Tibial nerve (tissue), 4 donors: ENCODE measurements at regions not wholly inside any gene's neighbourhood (a gene's known extent, or its start where the extent isn't known, plus 50 kb on each side); places are given as distances from the start of the nearest gene placed in this dataset.

Source experiments
- DNase-seq, 2 donors: peaks; one replicate each; pipeline ENCODE4 v3.0.0-alpha.2; 2019; ENCODE audit warnings: low spot score in 2 of 2
- H3K27ac ChIP-seq, 4 donors: fragments of 200-600 bp; sonication (generic) in 3 of 4; one replicate each; pipeline ENCODE4 v1.5.1; 2017 to 2019; ENCODE audit warnings: mild to moderate bottlenecking in 1 of 4
- H3K27me3 ChIP-seq, 2 donors: fragments of 200-600 bp; sonication (generic) in 1 of 2; one replicate each; pipeline versions ENCODE4 v1.5.1 to v1.6.0; 2017 to 2019
- H3K36me3 ChIP-seq, 3 donors: fragments of 200-600 bp; sonication (generic); one replicate each; pipeline ENCODE4 v1.5.1; 2018 to 2019
- H3K4me1 ChIP-seq, 4 donors: fragments of 200-600 bp; sonication (generic) in 3 of 4; one replicate each; pipeline ENCODE4 v1.5.1; 2017 to 2019
- H3K4me3 ChIP-seq, 4 donors: fragments of 200-600 bp; sonication (generic) in 3 of 4; one replicate each; pipeline ENCODE4 v1.5.1; 2017 to 2019; ENCODE audit warnings: mild to moderate bottlenecking in 1 of 4, moderate library complexity in 1 of 4
- H3K9me3 ChIP-seq, 4 donors: fragments of 200-600 bp; sonication (generic) in 3 of 4; one replicate each; pipeline ENCODE4 v1.5.1; 2017 to 2019
- CTCF ChIP-seq, 5 experiments: fragments of 200-600 bp in 3 of 5; fragments of 450-650 bp in 2 of 5; sonication (generic) in 3 of 5; IDR thresholded peaks; one replicate each; pipeline ENCODE4 v1.5.1; 2016 to 2019; ENCODE audit warnings: antibody characterized with exemption in 5 of 5, mild to moderate bottlenecking in 3 of 5, moderate library complexity in 2 of 5
- EP300 ChIP-seq, 2 donors: sonication (generic); formaldehyde crosslinking; IDR thresholded peaks; one replicate each; pipeline ENCODE4 v1.6.1; 2017; ENCODE audit warnings: antibody characterized with exemption in 2 of 2, mild to moderate bottlenecking in 1 of 2
- POLR2A ChIP-seq, 2 donors: fragments of 450-650 bp; IDR thresholded peaks; one replicate each; pipeline ENCODE4 v1.6.1; 2017; ENCODE audit warnings: antibody characterized with exemption in 2 of 2, mild to moderate bottlenecking in 2 of 2, moderate library complexity in 2 of 2
- WGBS, 2 donors: methylation state at CpG; one replicate each; pipeline ENCODE4 v1.1.5; 2018; 5-methylcytosine and 5-hydroxymethylcytosine counted together

GRCh38 chr13:42458193-42458592, 115.8 kb upstream of the TNFSF11 start:
- no peaks in the 10 kb centered on the region for H3K36me3 ChIP-seq
- no peak overlapping the region for H3K27ac ChIP-seq
- H3K4me3 ChIP-seq = no peak overlapping the region
- no peak for DNase-seq
- peaks cover 0 to 13% (median 0%) of the 10 kb centered on the region in 4 donors for H3K9me3 ChIP-seq
- H3K27me3 ChIP-seq = no peaks in the 10 kb centered on the region
- TF ChIP-seq POLR2A (IDR thresholded peaks at IDR 0.05) (no peak), EP300 (IDR thresholded peaks at IDR 0.05) (no peak), CTCF (IDR thresholded peaks at IDR 0.05) (no peak)
- 65 to 79% methylated on average over 5 of the region's 5 CpGs for WGBS, 2 donors
- H3K4me1 ChIP-seq = no peaks in the 10 kb centered on the region

- Histone ChIP-seq H3K9me3 (peaks cover 0 to 17% (median 0%) of the 10 kb centered on the region in 4 donors), H3K36me3 (no peaks in the 10 kb centered on the region), H3K27me3 (no peaks in the 10 kb centered on the region), H3K4me1 (no peaks in the 10 kb centered on the region), H3K4me3 (no peak overlapping the region), H3K27ac (no peak overlapping the region)
- DNase-seq = no peak
- 49 to 67% methylated on average over 4 of the region's 4 CpGs for WGBS, 2 donors
- TF ChIP-seq EP300 (IDR thresholded peaks at IDR 0.05) = no peak
Observed at GRCh38 chr13:42466123-42466522, 107.8 kb upstream of the TNFSF11 start.

GRCh38 chr13:42466609-42467008, 107.3 kb upstream of the TNFSF11 start:
- WGBS, 2 donors = 85 to 90% methylated on average over 1 of the region's 1 CpG
- no peaks in the 10 kb centered on the region for H3K4me1 ChIP-seq
- no peak overlapping the region for H3K27ac ChIP-seq
- no peaks in the 10 kb centered on the region for H3K27me3 ChIP-seq
- H3K9me3 ChIP-seq = peaks cover 0 to 12% (median 0%) of the 10 kb centered on the region in 4 donors
- no peak for DNase-seq
- H3K4me3 ChIP-seq = no peak overlapping the region
- H3K36me3 ChIP-seq = no peaks in the 10 kb centered on the region
- TF ChIP-seq CTCF (IDR thresholded peaks at IDR 0.05) (no peak), POLR2A (IDR thresholded peaks at IDR 0.05) (no peak), EP300 (IDR thresholded peaks at IDR 0.05) (no peak)

GRCh38 chr13:42474954-42475353, 99.0 kb upstream of the TNFSF11 start:
- H3K4me3 ChIP-seq = no peak overlapping the region
- H3K9me3 ChIP-seq = no peaks in the 10 kb centered on the region
- H3K27ac ChIP-seq = no peak overlapping the region
- H3K36me3 ChIP-seq = no peaks in the 10 kb centered on the region
- TF ChIP-seq EP300 (IDR thresholded peaks at IDR 0.05) (no peak), POLR2A (IDR thresholded peaks at IDR 0.05) (no peak), CTCF (IDR thresholded peaks at IDR 0.05) (no peak)
- 45 to 62% methylated on average over 5 of the region's 5 CpGs for WGBS, 2 donors
- DNase-seq = no peak
- no peaks in the 10 kb centered on the region for H3K27me3 ChIP-seq
- no peaks in the 10 kb centered on the region for H3K4me1 ChIP-seq

- H3K9me3 ChIP-seq = no peaks in the 10 kb centered on the region
- TF ChIP-seq CTCF (IDR thresholded peaks at IDR 0.05) = no peak
- TF ChIP-seq EP300 (IDR thresholded peaks at IDR 0.05) = no peak
- TF ChIP-seq POLR2A (IDR thresholded peaks at IDR 0.05) = no peak
- no peak for DNase-seq
- no peaks in the 10 kb centered on the region for H3K27me3 ChIP-seq
- H3K4me1 ChIP-seq = no peaks in the 10 kb centered on the region
- 80 to 85% methylated on average over 9 to 10 of the region's 10 CpGs for WGBS, 2 donors
- H3K27ac ChIP-seq = no peak overlapping the region
- H3K4me3 ChIP-seq = no peak overlapping the region
- H3K36me3 ChIP-seq = no peaks in the 10 kb centered on the region
Observed at GRCh38 chr13:42477596-42478190, 96.3 kb upstream of the TNFSF11 start.
